Activated T-cell treated with anti-CD3 and anti-CD28 coated beads for 1 hour (primary cell): ENCODE measurements at regions not wholly inside any gene's neighbourhood (a gene's known extent, or its start where the extent isn't known, plus 50 kb on each side); places are given as distances from the start of the nearest gene placed in this dataset.

ENCODE experiments used
- DNase-seq: peaks from one replicate; pipeline ENCODE4 v3.0.0-alpha.2; 2020; ENCODE audit warnings: low read depth

DNA sequence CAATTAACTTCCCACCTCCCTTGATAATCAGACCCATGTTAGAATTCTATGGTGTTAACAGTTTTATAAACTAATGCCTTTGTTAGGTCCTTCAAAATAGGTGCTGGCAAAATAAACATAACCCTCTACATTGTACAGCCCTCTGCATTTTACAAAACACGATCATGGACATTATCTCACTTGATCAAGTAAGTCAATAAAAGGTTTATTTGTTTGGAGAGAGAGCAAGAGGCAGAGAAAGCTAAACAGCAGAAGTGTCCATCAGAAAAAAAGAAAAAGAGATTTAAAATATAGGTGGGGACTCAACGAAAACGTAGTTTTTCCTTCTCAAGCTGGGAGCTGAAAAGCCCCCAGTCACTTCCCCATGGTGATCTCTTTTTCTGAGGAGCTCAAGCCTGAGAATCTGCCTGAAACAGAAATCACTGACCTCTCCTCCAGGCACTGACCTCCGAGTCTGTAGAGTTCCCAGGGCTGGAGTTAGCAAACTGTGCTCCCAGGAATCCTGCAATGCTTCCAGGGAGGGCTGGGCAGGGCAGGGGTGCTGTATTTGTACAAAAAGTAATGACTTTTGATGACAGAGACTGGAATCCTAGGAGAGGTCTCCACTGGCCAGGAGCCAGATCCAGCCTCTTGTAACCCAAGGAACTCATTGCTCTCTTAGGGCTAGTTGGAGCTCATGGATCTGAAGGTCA is 137.8 kb upstream of the KLHL29 start:
- DNase-seq = no peak

- DNase-seq = no peak
Measured at GRCh38 chr2:23248667-23249066, 136.3 kb upstream of the KLHL29 start.

DNA sequence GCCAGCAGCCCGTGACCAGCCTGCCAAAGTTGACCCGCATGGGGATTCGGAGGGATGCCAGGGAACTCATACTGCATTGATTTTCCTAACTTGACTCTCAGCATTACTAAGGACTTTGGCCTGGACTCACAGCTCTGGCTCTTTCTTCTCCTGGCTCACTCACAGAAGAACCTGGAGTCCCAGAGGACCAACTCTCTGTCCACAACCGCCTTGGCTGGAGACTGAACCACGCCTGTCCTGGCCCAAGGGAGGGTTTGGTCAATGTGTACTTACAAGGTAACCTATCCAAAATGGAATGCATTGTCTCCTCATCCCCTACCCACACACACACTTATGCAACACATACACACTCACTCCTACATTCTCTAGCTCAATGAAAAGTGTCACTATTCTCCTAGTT is 135.6 kb upstream of the KLHL29 start:
- DNase-seq = no peak

DNA sequence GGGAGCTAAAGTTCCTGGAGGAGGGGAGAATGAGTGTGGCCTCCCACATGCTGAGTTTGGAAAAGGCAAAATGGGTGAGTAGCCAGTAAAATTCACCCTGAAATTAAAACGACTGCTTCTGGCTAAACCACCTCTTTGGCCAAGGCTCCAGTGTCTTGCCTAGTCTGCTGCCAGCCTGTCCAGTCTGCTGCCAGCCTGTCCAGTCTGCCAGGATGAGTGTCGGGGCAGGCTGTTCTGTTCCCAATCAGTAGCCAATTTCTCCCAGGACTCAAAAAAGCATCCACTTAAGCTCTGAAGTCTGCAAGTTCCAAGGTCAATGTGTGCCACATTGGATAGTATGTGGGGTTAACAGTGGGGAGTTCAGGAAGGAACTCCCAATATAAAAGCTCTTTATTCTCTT is 134.6 kb upstream of the KLHL29 start:
- no peak for DNase-seq

GRCh38 chr2:23256643-23257042 is 128.3 kb upstream of the KLHL29 start:
- DNase-seq = no peak

GRCh38 chr2:23260621-23261020 is 124.4 kb upstream of the KLHL29 start:
- DNase-seq = no peak

DNA sequence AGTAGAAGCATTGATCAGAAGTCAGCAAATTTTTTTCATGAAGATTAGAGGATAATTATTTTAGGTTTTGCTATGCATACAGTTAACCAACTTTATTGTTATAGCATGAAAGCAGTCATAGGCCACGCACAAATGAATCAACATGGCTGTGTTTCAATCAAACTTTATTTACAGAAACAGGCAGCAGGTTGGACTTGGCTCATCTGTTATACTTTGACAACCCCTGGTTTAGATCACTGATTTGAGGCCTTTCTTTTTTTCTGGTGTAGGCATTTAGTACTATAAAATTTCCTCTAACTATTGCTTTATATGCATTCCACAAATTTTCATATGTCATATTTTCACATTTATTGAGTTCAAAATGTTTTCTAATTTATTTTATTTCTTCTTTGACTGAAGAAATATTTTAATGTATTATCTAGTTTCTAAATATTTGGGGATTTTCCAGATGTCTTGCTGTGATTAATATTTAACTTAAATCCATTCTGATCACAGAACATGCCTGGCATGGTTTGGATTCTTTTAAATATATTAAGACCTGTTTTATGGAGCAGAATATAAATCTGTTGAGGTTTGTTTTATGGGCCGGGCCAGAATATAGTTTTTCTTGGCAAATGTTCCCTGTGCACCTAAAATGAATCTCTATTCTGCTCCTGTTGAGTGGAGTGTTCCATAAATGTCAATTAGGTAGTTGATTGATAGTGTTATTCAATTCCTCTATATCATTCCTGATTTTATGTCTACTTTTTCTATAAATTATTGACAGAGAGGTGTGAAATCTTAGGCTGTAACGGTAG is 116.3 kb upstream of the KLHL29 start:
- DNase-seq = no peak

GRCh38 chr2:23269747-23270146 is 115.2 kb upstream of the KLHL29 start:
- no peak for DNase-seq

DNA sequence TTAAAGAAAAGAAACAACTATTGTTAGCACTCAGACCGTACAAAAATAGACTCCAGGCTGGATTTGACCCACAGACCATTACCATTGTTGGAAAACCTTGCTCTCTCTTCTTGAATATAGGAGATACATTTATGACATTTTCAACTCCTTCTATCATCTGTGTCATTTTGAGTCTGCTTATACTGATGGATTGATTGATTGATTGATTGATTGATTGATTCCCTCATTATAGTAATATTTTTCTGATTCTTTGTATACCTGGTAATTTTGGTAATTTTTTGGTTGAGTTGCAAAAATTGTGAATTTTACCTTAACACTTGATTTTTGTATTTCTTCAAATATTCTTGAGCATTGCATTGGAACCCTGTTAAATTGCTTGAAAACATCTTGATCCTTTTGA is 114.2 kb upstream of the KLHL29 start:
- DNase-seq = no peak

DNA sequence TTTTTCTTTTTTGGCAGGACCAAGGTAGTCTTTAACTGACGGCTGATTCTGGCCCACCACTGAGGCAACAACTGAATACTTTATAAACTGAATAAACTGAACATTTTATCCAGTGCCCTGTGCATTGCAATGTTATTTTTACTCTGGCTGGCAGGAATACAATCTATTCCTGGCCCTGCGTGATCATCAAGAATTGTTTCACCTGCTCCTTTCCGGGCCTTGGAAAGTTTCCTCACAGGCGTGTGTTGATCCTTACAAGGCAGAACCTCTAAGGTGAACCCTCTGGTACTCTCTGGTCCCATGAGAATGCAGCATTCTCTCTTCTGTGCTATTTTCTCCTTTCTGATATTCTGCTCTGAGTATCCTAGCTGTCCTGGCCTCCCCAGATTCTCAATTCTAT is 113.7 kb upstream of the KLHL29 start:
- no peak for DNase-seq

DNA sequence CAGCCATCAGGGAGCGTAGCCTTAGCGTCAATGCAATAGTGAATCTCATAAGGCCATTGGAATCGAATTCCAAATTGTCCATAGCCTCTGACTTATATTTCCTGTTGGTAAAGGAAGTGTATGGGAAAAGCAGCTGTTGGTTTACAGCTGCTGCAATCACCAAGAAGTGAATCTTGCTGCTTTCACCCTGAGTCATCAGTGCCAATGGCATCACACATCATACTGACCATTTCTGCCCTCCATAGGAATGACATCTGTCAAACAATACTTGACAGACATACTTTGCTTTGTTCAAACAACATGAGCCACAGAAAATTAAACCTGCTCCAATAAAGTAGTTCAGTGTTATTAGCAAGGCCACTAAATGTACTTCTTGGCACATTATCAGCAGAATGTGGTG is 111.2 kb upstream of the KLHL29 start:
- no peak for DNase-seq

DNA sequence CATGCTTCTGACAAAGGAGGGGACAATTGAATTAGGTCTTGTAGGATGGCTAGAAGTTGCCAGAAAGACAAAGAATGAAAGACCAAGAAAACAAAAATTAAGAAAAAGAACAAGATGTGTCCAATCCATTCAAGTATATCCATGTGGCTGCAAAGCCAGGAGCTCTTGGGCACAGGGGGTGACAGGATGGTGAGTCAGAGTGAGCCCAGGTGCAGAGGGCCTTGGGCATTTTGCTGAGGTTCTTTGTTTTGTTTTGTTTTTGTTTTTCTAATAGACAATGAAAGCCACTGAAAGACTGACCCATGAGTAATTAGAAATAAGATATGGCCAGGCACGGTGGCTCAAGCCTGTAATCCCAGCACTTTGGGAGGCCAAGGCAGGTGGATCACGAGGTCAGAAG is 104.6 kb upstream of the KLHL29 start:
- no peak for DNase-seq

- DNase-seq = no peak
Measured at GRCh38 chr2:23283653-23284052, 101.3 kb upstream of the KLHL29 start.

GRCh38 chr2:23285091-23285800 is 99.7 kb upstream of the KLHL29 start:
- no peak for DNase-seq

DNA sequence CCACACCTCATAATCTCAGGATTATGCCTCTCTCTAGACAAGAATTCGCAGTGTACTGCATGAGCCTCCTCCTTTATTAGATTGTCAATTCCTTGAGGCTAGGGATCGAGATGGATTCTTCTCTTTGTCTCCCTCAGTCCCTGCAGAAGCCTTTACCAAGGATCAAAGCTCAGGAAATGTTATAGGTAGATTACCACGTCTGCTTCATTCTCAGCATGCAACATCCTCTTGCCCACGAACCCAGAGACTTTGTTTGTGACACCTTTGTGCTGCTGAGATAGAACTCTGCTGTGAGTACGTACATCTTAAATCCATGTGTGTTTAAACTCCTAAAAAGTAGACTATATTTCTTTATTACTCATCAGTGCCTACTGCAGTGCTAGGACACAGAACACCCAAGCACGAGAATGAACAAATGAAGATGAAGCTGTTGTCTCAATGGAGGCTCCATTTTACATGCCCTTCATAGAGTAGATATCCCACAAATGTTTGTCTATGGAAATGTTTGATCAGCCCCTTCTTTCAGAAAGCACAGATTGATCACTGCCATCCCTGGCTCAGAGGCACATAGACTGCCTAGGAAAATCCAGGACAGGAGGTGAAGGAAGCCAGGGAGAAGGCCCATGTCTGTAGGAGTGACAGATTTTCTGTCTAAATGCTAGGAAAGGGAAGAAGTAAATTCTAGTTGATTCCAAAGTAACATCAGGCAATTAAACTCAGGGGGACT is 98.8 kb upstream of the KLHL29 start:
- no peak for DNase-seq

- DNase-seq = no peak
Measured at GRCh38 chr2:23286758-23287704, 97.9 kb upstream of the KLHL29 start.

DNA sequence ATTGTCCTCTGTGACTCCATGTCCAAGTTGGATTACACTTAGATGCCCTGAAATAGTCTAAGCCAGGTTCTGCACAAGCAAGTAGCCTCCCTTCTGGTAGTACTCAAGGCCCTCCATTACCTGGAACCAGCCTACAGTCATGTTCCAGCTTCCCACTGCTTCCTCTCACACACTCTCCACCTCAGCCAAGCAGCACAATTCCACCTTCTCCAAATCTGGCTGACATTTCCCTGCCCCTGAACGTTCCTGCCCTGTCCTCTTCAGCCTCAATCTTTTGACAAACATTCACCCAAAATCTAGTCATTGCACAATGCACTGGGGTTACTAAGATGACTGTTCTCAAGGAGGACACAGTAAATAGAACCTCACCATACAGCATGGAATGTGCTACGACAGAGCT is 95.3 kb upstream of the KLHL29 start:
- no peak for DNase-seq

- no peak for DNase-seq
Measured at GRCh38 chr2:23291239-23291638, 93.7 kb upstream of the KLHL29 start.

GRCh38 chr2:23292024-23292423 is 93.0 kb upstream of the KLHL29 start:
- no peak for DNase-seq

DNA sequence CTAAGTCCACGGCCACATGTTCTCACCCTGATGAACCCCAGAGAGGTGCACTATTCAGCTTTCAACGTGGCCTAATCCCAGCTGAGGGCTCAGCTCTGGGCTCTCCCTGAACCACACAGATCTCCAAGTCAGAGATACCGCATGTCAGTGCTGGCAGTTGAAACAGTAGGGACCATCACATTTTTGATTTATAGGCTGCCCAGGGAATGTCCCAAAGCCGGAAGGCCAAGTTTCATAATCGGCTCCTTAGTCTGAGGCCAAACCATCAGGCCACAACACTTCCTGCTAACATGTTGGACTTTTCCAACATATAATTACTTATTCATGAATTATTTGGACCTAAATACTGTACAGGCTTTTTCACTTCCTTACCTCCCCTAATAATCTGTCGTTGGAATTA is 91.9 kb upstream of the KLHL29 start:
- DNase-seq = no peak

GRCh38 chr2:23293731-23294130 is 91.2 kb upstream of the KLHL29 start:
- DNase-seq = no peak
